ENCODE measurements at regions not wholly inside any gene's neighbourhood (a gene's known extent, or its start where the extent isn't known, plus 50 kb on each side); places are given as distances from the start of the nearest gene placed in this dataset.

DNA sequence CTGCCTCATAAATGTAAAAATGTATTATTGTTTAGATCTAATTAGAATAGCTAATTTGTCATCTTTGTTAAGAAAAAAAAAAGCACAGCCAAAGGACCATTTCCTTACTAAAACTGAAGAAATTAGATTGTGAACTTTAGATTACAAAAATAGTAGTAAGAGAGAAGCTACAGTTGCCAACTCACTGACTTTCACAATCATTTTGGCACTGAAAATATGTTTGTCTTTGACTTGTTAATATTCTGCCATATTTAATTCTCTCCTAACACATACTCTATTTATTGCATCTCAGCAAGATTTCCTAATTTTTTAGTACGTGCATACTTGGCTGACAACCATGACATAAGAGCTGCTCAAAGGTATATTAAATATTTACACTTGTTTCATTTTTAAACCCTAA lies 297.1 kb downstream of the TUSC1 start:
- no peak overlapping the region for H4K91ac ChIP-seq (ENCODE audit: low read depth, low read length, poor library complexity)
- H3K36me3 ChIP-seq (replicated peaks in 1 of 2; ENCODE audit: control insufficient read depth in 2 of 2, insufficient read depth in 2 of 2, low read length in 2 of 2): no peaks in the 10 kb centered on the region
- H4K8ac ChIP-seq (ENCODE audit: low read depth, low read length): no peak overlapping the region
- H3K9me3 ChIP-seq (replicated peaks in 1 of 2; ENCODE audit: control insufficient read depth in 2 of 2, insufficient read depth in 1 of 2, low read depth in 1 of 2, low read length in 2 of 2): no peaks in the 10 kb centered on the region
- no CpG with 5 or more reads among the region's 1 CpG for WGBS, 2 donors (ENCODE audit: extremely low coverage in 2 of 2, insufficient read length in 2 of 2, insufficient replicate concordance in 1 of 2)
- H3K23ac ChIP-seq (ENCODE audit: low read depth, low read length, poor library complexity): no peak overlapping the region
- H2AK5ac ChIP-seq (ENCODE audit: low read depth, low read length): no peak overlapping the region
- H3K9ac ChIP-seq (ENCODE audit: low read depth, low read length, poor library complexity): no peak overlapping the region
- no peak overlapping the region for H3K4ac ChIP-seq (ENCODE audit: low read length)
- no peaks in the 10 kb centered on the region for H3K27me3 ChIP-seq (ENCODE audit: control insufficient read depth in 3 of 3, insufficient read depth in 3 of 3, low read depth in 1 of 3, low read length in 3 of 3)
- H3K18ac ChIP-seq (ENCODE audit: low read length): no peak overlapping the region
- no peak overlapping the region for H2BK120ac ChIP-seq (ENCODE audit: low read depth, low read length)
- H2BK12ac ChIP-seq (ENCODE audit: low read length): no peak overlapping the region
- no peak for DNase-seq (ENCODE audit: low spot score)
- H2BK5ac ChIP-seq (ENCODE audit: low read length): no peak overlapping the region
- no peaks in the 10 kb centered on the region for H3K4me1 ChIP-seq (ENCODE audit: control insufficient read depth in 2 of 2, insufficient read depth in 1 of 2, low read depth in 1 of 2, low read length in 2 of 2)
- H2BK15ac ChIP-seq (ENCODE audit: low read length): no peak overlapping the region
- no peaks in the 10 kb centered on the region for H3K79me1 ChIP-seq (ENCODE audit: low read depth, low read length)
- H3K4me3 ChIP-seq (ENCODE audit: low read length in 2 of 2): no peak overlapping the region
- no peak overlapping the region for H2AFZ ChIP-seq (ENCODE audit: low read length)
- H3K14ac ChIP-seq (ENCODE audit: low read length): no peak overlapping the region
- no peak overlapping the region for H3K4me2 ChIP-seq (ENCODE audit: insufficient read depth, low read length, poor library complexity, severe bottlenecking)
- no peak overlapping the region for H3K27ac ChIP-seq (replicated peaks; ENCODE audit: low read length)

DNA sequence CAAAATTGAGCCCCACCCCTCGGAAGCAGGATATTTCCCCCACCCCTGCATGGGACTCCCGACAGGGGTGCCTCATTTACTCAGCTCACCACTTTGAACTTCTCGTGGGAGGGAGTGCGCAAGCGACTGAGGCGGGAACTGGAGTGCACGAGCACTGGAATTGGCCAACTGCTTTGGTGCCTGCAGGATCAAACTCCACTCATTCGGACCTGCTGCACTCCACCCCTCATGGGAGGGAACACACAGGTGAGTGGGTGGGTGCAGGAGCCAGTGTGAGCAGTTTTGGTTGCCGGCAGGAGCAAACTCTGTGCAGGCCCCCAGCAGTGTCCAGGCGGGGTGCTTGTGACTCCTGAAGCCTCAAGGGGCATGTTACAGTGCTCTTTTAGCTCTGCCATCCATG lies 301.2 kb downstream of the TUSC1 start:
- Histone ChIP-seq H2BK12ac (ENCODE audit: low read length) (no peak overlapping the region), H3K27me3 (ENCODE audit: control insufficient read depth in 3 of 3, insufficient read depth in 3 of 3, low read depth in 1 of 3, low read length in 3 of 3) (no peaks in the 10 kb centered on the region), H3K23ac (ENCODE audit: low read depth, low read length, poor library complexity) (no peak overlapping the region), H4K8ac (ENCODE audit: low read depth, low read length) (no peak overlapping the region), H4K91ac (ENCODE audit: low read depth, low read length, poor library complexity) (no peak overlapping the region), H3K4ac (ENCODE audit: low read length) (no peak overlapping the region), H3K4me1 (ENCODE audit: control insufficient read depth in 2 of 2, insufficient read depth in 1 of 2, low read depth in 1 of 2, low read length in 2 of 2) (no peaks in the 10 kb centered on the region), H3K14ac (ENCODE audit: low read length) (no peak overlapping the region), H3K9me3 (replicated peaks in 1 of 2; ENCODE audit: control insufficient read depth in 2 of 2, insufficient read depth in 1 of 2, low read depth in 1 of 2, low read length in 2 of 2) (no peaks in the 10 kb centered on the region), H3K36me3 (replicated peaks in 1 of 2; ENCODE audit: control insufficient read depth in 2 of 2, insufficient read depth in 2 of 2, low read length in 2 of 2) (no peaks in the 10 kb centered on the region), H2BK15ac (ENCODE audit: low read length) (no peak overlapping the region), H3K4me2 (ENCODE audit: insufficient read depth, low read length, poor library complexity, severe bottlenecking) (no peak overlapping the region), H2AFZ (ENCODE audit: low read length) (no peak overlapping the region), H2BK5ac (ENCODE audit: low read length) (no peak overlapping the region), H3K9ac (ENCODE audit: low read depth, low read length, poor library complexity) (no peak overlapping the region), H3K27ac (replicated peaks; ENCODE audit: low read length) (no peak overlapping the region), H3K79me1 (ENCODE audit: low read depth, low read length) (no peaks in the 10 kb centered on the region), H3K18ac (ENCODE audit: low read length) (no peak overlapping the region), H3K4me3 (ENCODE audit: low read length in 2 of 2) (no peak overlapping the region), H2BK120ac (ENCODE audit: low read depth, low read length) (no peak overlapping the region), H2AK5ac (ENCODE audit: low read depth, low read length) (no peak overlapping the region)
- no CpG with 5 or more reads among the region's 10 CpGs for WGBS, 2 donors (ENCODE audit: extremely low coverage in 2 of 2, insufficient read length in 2 of 2, insufficient replicate concordance in 1 of 2)
- DNase-seq (ENCODE audit: low spot score): no peak

DNA sequence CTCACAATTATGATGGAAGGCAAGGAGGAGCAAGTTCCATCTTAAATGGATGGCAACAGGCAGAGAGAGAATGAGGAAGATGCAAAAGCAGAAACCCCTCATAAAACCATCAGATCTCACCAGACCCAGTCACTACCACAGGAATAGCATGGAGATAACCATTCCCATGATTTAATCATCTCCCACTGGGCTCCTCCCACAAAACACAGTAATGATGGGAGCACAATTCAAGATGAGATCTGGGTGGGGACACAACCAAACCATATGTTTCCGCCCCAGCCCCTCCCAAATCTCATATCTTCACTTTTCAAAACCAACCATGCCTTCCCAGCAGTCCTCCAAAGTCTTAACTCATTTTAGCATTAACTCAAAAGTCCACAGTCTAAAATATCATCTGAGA lies 304.0 kb downstream of the TUSC1 start:
- no peaks in the 10 kb centered on the region for H3K27me3 ChIP-seq (ENCODE audit: control insufficient read depth in 3 of 3, insufficient read depth in 3 of 3, low read depth in 1 of 3, low read length in 3 of 3)
- H4K91ac ChIP-seq (ENCODE audit: low read depth, low read length, poor library complexity): no peak overlapping the region
- no peak overlapping the region for H2AFZ ChIP-seq (ENCODE audit: low read length)
- H3K9me3 ChIP-seq (replicated peaks in 1 of 2; ENCODE audit: control insufficient read depth in 2 of 2, insufficient read depth in 1 of 2, low read depth in 1 of 2, low read length in 2 of 2): no peaks in the 10 kb centered on the region
- no CpG with 5 or more reads among the region's 1 CpG for WGBS, 2 donors (ENCODE audit: extremely low coverage in 2 of 2, insufficient read length in 2 of 2, insufficient replicate concordance in 1 of 2)
- H2BK5ac ChIP-seq (ENCODE audit: low read length): no peak overlapping the region
- H3K18ac ChIP-seq (ENCODE audit: low read length): no peak overlapping the region
- H2BK15ac ChIP-seq (ENCODE audit: low read length): no peak overlapping the region
- H3K23ac ChIP-seq (ENCODE audit: low read depth, low read length, poor library complexity): no peak overlapping the region
- no peak overlapping the region for H3K9ac ChIP-seq (ENCODE audit: low read depth, low read length, poor library complexity)
- no peak overlapping the region for H3K4me2 ChIP-seq (ENCODE audit: insufficient read depth, low read length, poor library complexity, severe bottlenecking)
- H3K27ac ChIP-seq (replicated peaks; ENCODE audit: low read length): no peak overlapping the region
- no peak overlapping the region for H3K14ac ChIP-seq (ENCODE audit: low read length)
- H3K4me3 ChIP-seq (ENCODE audit: low read length in 2 of 2): no peak overlapping the region
- no peak overlapping the region for H3K4ac ChIP-seq (ENCODE audit: low read length)
- H2BK12ac ChIP-seq (ENCODE audit: low read length): no peak overlapping the region
- H4K8ac ChIP-seq (ENCODE audit: low read depth, low read length): no peak overlapping the region
- DNase-seq (ENCODE audit: low spot score): no peak
- H3K36me3 ChIP-seq (replicated peaks in 1 of 2; ENCODE audit: control insufficient read depth in 2 of 2, insufficient read depth in 2 of 2, low read length in 2 of 2): no peaks in the 10 kb centered on the region
- no peaks in the 10 kb centered on the region for H3K4me1 ChIP-seq (ENCODE audit: control insufficient read depth in 2 of 2, insufficient read depth in 1 of 2, low read depth in 1 of 2, low read length in 2 of 2)
- no peak overlapping the region for H2AK5ac ChIP-seq (ENCODE audit: low read depth, low read length)
- H3K79me1 ChIP-seq (ENCODE audit: low read depth, low read length): no peaks in the 10 kb centered on the region
- H2BK120ac ChIP-seq (ENCODE audit: low read depth, low read length): no peak overlapping the region

DNA sequence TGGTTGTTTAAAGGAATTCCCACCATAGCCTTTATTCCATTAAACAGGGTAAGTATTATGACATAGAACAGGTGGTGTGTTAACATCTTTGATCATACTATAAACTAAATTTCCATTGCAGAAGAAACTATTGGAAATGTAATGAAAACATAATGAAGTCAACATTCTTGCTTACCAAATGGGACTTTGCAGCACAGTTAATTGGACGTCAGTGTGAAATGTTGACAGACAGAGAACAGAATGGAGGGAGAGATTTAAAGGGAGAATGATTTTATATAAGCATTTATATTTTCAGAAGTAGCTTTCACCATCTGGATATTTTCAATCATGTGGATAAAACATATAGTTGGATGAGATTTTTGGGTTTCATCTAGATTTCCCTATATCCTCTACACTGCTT lies 311.3 kb downstream of the TUSC1 start:
- no peak overlapping the region for H2BK120ac ChIP-seq (ENCODE audit: low read depth, low read length)
- H2AK5ac ChIP-seq (ENCODE audit: low read depth, low read length): no peak overlapping the region
- no peaks in the 10 kb centered on the region for H3K27me3 ChIP-seq (ENCODE audit: control insufficient read depth in 3 of 3, insufficient read depth in 3 of 3, low read depth in 1 of 3, low read length in 3 of 3)
- no peaks in the 10 kb centered on the region for H3K4me1 ChIP-seq (ENCODE audit: control insufficient read depth in 2 of 2, insufficient read depth in 1 of 2, low read depth in 1 of 2, low read length in 2 of 2)
- no peak overlapping the region for H2BK5ac ChIP-seq (ENCODE audit: low read length)
- H3K9me3 ChIP-seq (replicated peaks in 1 of 2; ENCODE audit: control insufficient read depth in 2 of 2, insufficient read depth in 1 of 2, low read depth in 1 of 2, low read length in 2 of 2): no peaks in the 10 kb centered on the region
- no peak overlapping the region for H3K4ac ChIP-seq (ENCODE audit: low read length)
- DNase-seq (ENCODE audit: low spot score): no peak
- no peak overlapping the region for H3K4me3 ChIP-seq (ENCODE audit: low read length in 2 of 2)
- H3K23ac ChIP-seq (ENCODE audit: low read depth, low read length, poor library complexity): no peak overlapping the region
- no peak overlapping the region for H4K91ac ChIP-seq (ENCODE audit: low read depth, low read length, poor library complexity)
- no peak overlapping the region for H4K8ac ChIP-seq (ENCODE audit: low read depth, low read length)
- no peak overlapping the region for H3K9ac ChIP-seq (ENCODE audit: low read depth, low read length, poor library complexity)
- no peak overlapping the region for H2AFZ ChIP-seq (ENCODE audit: low read length)
- WGBS, 2 donors (ENCODE audit: extremely low coverage in 2 of 2, insufficient read length in 2 of 2, insufficient replicate concordance in 1 of 2): no CpG with 5 or more reads among the region's 1 CpG
- H3K27ac ChIP-seq (replicated peaks; ENCODE audit: low read length): no peak overlapping the region
- H3K14ac ChIP-seq (ENCODE audit: low read length): no peak overlapping the region
- no peak overlapping the region for H2BK15ac ChIP-seq (ENCODE audit: low read length)
- no peaks in the 10 kb centered on the region for H3K79me1 ChIP-seq (ENCODE audit: low read depth, low read length)
- H3K36me3 ChIP-seq (replicated peaks in 1 of 2; ENCODE audit: control insufficient read depth in 2 of 2, insufficient read depth in 2 of 2, low read length in 2 of 2): no peaks in the 10 kb centered on the region
- no peak overlapping the region for H2BK12ac ChIP-seq (ENCODE audit: low read length)
- H3K18ac ChIP-seq (ENCODE audit: low read length): no peak overlapping the region
- no peak overlapping the region for H3K4me2 ChIP-seq (ENCODE audit: insufficient read depth, low read length, poor library complexity, severe bottlenecking)
